ENCODE measurements at regions not wholly inside any gene's neighbourhood (a gene's known extent, or its start where the extent isn't known, plus 50 kb on each side); places are given as distances from the start of the nearest gene placed in this dataset.

- no peak for TF ChIP-seq CTCF (IDR thresholded peaks at IDR 0.05; ENCODE audit: control insufficient read depth, extremely low read depth, insufficient read depth)
Observed at GRCh38 chr7:445020-445419, 74.6 kb downstream of the PDGFA start.

GRCh38 chr7:445563-446288 lies 73.9 kb downstream of the PDGFA start:
- no peak overlapping the region for H3K4me3 ChIP-seq (ENCODE audit: low read depth, low read length)
- no peak for TF ChIP-seq CTCF (IDR thresholded peaks at IDR 0.05; ENCODE audit: control insufficient read depth, extremely low read depth, insufficient read depth)
- DNase-seq (ENCODE audit: low read depth) = no peak

More at GRCh38 chr7:445020-445419, 74.6 kb downstream of the PDGFA start:
- no peak for DNase-seq (ENCODE audit: low read depth)
- H3K4me3 ChIP-seq (ENCODE audit: low read depth, low read length) = no peak overlapping the region

GRCh38 chr7:446289-446935 lies 73.2 kb downstream of the PDGFA start:
- no peak overlapping the region for H3K4me3 ChIP-seq (ENCODE audit: low read depth, low read length)
- DNase-seq (ENCODE audit: low read depth) = no peak
- TF ChIP-seq CTCF (IDR thresholded peaks at IDR 0.05; ENCODE audit: control insufficient read depth, extremely low read depth, insufficient read depth) = no peak
